ENCODE measurements at regions not wholly inside any gene's neighbourhood (a gene's known extent, or its start where the extent isn't known, plus 50 kb on each side); places are given as distances from the start of the nearest gene placed in this dataset.
"Not testable (repeated sequence)": the region's sequence is repeated elsewhere in the genome, so short reads cannot be mapped to it uniquely, and the experiment has no call there.

DNA sequence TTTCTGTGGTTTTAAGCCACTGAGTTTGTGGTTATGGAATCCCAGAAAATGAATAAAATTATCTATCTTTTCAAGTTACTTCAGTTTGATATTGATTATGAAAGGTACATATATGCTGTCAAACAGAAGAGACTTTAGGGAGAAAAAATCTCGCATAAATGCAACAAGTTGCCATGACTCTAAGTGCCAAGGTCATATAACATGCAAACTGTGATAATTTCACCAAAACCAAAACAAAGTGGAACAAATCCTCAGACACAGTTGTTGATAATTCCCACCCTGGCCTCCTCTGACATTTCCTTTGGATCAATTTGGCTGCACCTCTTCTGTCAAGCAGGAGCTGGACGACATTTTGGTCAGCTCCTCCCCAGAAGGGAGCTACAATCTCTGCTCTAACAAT, 75.1 kb upstream of the FBXO28 start:
- TF ChIP-seq, protein P1, sequence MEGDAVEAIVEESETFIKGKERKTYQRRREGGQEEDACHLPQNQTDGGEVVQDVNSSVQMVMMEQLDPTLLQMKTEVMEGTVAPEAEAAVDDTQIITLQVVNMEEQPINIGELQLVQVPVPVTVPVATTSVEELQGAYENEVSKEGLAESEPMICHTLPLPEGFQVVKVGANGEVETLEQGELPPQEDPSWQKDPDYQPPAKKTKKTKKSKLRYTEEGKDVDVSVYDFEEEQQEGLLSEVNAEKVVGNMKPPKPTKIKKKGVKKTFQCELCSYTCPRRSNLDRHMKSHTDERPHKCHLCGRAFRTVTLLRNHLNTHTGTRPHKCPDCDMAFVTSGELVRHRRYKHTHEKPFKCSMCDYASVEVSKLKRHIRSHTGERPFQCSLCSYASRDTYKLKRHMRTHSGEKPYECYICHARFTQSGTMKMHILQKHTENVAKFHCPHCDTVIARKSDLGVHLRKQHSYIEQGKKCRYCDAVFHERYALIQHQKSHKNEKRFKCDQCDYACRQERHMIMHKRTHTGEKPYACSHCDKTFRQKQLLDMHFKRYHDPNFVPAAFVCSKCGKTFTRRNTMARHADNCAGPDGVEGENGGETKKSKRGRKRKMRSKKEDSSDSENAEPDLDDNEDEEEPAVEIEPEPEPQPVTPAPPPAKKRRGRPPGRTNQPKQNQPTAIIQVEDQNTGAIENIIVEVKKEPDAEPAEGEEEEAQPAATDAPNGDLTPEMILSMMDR (IDR thresholded peaks at IDR 0.05): not testable (repeated sequence)
- TF ChIP-seq POLR2A (IDR thresholded peaks at IDR 0.05): not testable (repeated sequence)

Measured in lower leg skin (tissue), 3 donors.